Endodermal cell (in vitro differentiated cells): ENCODE measurements at regions not wholly inside any gene's neighbourhood (a gene's known extent, or its start where the extent isn't known, plus 50 kb on each side); places are given as distances from the start of the nearest gene placed in this dataset.

Experiments
- DNase-seq: peaks from one replicate; pipeline ENCODE4 v3.0.0-alpha.2; 2017
- H3K27ac ChIP-seq: 2 replicates; pipeline ENCODE4 v1.5.1; 2013; ENCODE audit warnings: mild to moderate bottlenecking, low read depth, low read length, moderate library complexity
- H3K27me3 ChIP-seq: 2 replicates; pipeline ENCODE4 v1.6.1; 2013; ENCODE audit warnings: mild to moderate bottlenecking, low read length, moderate library complexity; ENCODE audit not compliant: insufficient read depth, control insufficient read depth, poor library complexity, severe bottlenecking
- H3K36me3 ChIP-seq: 2 replicates; pipeline ENCODE4 v1.7.0; 2013; ENCODE audit warnings: mild to moderate bottlenecking, low read length, moderate library complexity; ENCODE audit not compliant: control insufficient read depth, insufficient read depth
- H3K4me1 ChIP-seq: one replicate; pipeline ENCODE4 v1.7.0; 2013; ENCODE audit warnings: low read length; ENCODE audit not compliant: control insufficient read depth, insufficient read depth
- H3K4me3 ChIP-seq: 2 replicates; pipeline ENCODE4 v1.5.1; 2013; ENCODE audit warnings: mild to moderate bottlenecking, low read length, moderate library complexity
- H3K9ac ChIP-seq: 2 replicates; pipeline ENCODE4 v1.6.1; 2013; ENCODE audit warnings: mild to moderate bottlenecking, low read length, moderate library complexity; ENCODE audit not compliant: poor library complexity, severe bottlenecking; ENCODE audit errors: extremely low read depth
- H3K9me3 ChIP-seq: 2 replicates; pipeline ENCODE4 v1.6.1; 2013; ENCODE audit warnings: mild to moderate bottlenecking, low read length, moderate library complexity; ENCODE audit not compliant: control insufficient read depth
- H3K27ac Mint-ChIP-seq: 2 replicates; pipeline ENCODE4 v1.8.0; 2020; ENCODE audit warnings: mixed read lengths
- H3K27me3 Mint-ChIP-seq: 2 replicates; pipeline ENCODE4 v1.8.0; 2021; ENCODE audit warnings: mild to moderate bottlenecking, mixed read lengths; ENCODE audit not compliant: insufficient read depth
- H3K36me3 Mint-ChIP-seq: 2 replicates; pipeline ENCODE4 v1.8.0; 2020; ENCODE audit warnings: low read depth, mixed read lengths
- H3K4me1 Mint-ChIP-seq: 2 replicates; pipeline ENCODE4 v1.8.0; 2020; ENCODE audit warnings: mixed read lengths
- H3K4me3 Mint-ChIP-seq: 2 replicates; pipeline ENCODE4 v1.8.0; 2020; ENCODE audit warnings: mild to moderate bottlenecking, moderate library complexity, mixed read lengths
- H3K9me3 Mint-ChIP-seq: 2 replicates; pipeline ENCODE4 v1.8.0; 2020; ENCODE audit warnings: mild to moderate bottlenecking, mixed read lengths
- WGBS, 2 experiments: methylation state at CpG; one replicate each; pipeline versions ENCODE4 v1.1.5 to v1.1.7; 2013; ENCODE audit warnings: missing lambda C conversion rate in 2 of 2, mixed read lengths in 1 of 2; ENCODE audit not compliant: insufficient coverage in 1 of 2, insufficient read length in 1 of 2; 5-methylcytosine and 5-hydroxymethylcytosine counted together
- TF ChIP-seq, protein P1 (sequence below): fragments of 200-600 bp; sonication (generic); conservative IDR thresholded peaks from 2 replicates; pipeline ENCODE4 v1.5.0; 2021; ENCODE audit warnings: antibody characterized with exemption, mild to moderate bottlenecking

DNA sequence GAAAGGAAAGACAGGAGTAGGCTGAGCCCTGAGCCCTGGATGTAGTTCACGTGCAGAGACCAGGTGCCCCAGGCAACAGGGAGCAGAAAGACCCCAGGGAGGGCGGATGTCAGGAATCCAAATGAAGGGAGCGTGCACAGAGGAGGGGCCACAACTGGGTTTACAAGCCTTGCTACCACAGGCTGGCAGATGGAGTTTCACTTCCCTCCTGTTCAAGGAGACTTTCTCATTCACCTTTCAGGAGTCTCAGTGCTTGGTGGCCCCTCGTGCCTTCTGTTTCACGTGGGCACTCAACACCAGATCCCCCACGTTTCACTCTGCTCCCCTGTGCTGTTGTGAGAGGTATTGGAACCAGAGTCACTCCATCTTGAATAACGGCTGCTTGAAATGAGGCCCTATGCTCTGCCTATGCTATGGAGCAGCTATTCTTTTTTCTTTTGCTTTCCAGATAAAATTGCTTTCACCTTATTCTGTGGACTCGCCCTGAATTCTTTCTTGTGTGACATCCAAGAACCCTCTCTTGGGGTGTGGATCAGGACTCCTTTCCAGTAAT lies 601.4 kb upstream of the IGFBP3 start:
- H3K4me1 ChIP-seq: no peaks in the 10 kb centered on the region
- Mint-ChIP-seq H3K4me3 (no peak overlapping the region), H3K27me3 (peaks cover 4% of the 10 kb centered on the region), H3K4me1 (no peaks in the 10 kb centered on the region), H3K9me3 (peaks cover 8% of the 10 kb centered on the region), H3K27ac (no peak overlapping the region), H3K36me3 (no peaks in the 10 kb centered on the region)
- no peak for DNase-seq
- H3K27ac ChIP-seq: no peak overlapping the region
- H3K9me3 ChIP-seq: peaks cover 17% of the 10 kb centered on the region
- H3K27me3 ChIP-seq: no peaks in the 10 kb centered on the region
- TF ChIP-seq, protein P1, sequence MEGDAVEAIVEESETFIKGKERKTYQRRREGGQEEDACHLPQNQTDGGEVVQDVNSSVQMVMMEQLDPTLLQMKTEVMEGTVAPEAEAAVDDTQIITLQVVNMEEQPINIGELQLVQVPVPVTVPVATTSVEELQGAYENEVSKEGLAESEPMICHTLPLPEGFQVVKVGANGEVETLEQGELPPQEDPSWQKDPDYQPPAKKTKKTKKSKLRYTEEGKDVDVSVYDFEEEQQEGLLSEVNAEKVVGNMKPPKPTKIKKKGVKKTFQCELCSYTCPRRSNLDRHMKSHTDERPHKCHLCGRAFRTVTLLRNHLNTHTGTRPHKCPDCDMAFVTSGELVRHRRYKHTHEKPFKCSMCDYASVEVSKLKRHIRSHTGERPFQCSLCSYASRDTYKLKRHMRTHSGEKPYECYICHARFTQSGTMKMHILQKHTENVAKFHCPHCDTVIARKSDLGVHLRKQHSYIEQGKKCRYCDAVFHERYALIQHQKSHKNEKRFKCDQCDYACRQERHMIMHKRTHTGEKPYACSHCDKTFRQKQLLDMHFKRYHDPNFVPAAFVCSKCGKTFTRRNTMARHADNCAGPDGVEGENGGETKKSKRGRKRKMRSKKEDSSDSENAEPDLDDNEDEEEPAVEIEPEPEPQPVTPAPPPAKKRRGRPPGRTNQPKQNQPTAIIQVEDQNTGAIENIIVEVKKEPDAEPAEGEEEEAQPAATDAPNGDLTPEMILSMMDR: no peak
- no peak overlapping the region for H3K9ac ChIP-seq
- no peak overlapping the region for H3K4me3 ChIP-seq
- 94 to 95% methylated on average over 4 to 8 of the region's 8 CpGs for WGBS, 2 experiments
- H3K36me3 ChIP-seq: no peaks in the 10 kb centered on the region

DNA sequence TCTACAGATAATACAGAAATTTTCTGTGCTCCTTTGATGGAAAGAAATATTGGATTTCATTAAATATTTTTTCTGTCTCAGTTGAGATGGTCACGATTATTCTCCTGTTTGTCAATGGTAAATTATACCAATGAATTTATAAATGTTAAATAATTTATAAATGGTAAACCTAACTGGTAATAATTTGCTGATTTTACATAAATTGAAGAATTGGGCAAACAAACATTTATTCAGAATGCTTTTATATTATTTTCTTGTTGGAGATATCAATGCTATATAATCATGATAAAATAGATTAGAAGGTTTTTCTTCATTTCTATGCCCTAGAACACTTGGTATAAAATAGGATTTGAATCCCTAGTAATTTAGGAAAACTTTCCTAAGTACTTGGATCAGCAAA lies 597.6 kb upstream of the IGFBP3 start:
- Mint-ChIP-seq H3K4me1 (peaks cover 1% of the 10 kb centered on the region), H3K36me3 (no peaks in the 10 kb centered on the region), H3K4me3 (no peak overlapping the region), H3K27me3 (peaks cover 19% of the 10 kb centered on the region), H3K27ac (no peak overlapping the region), H3K9me3 (no peaks in the 10 kb centered on the region)
- peaks cover 33% of the 10 kb centered on the region for H3K27me3 ChIP-seq
- H3K36me3 ChIP-seq: no peaks in the 10 kb centered on the region
- WGBS, 2 experiments: no CpG with 5 or more reads among the region's 1 CpG
- no peak overlapping the region for H3K9ac ChIP-seq
- DNase-seq: no peak
- no peak overlapping the region for H3K4me3 ChIP-seq
- no peaks in the 10 kb centered on the region for H3K9me3 ChIP-seq
- H3K4me1 ChIP-seq: no peaks in the 10 kb centered on the region
- TF ChIP-seq, protein P1: no peak
- H3K27ac ChIP-seq: no peak overlapping the region

- Histone ChIP-seq H3K36me3 (no peaks in the 10 kb centered on the region), H3K4me1 (peaks cover 10% of the 10 kb centered on the region), H3K9me3 (no peaks in the 10 kb centered on the region), H3K27ac (no peak overlapping the region), H3K4me3 (no peak overlapping the region), H3K9ac (no peak overlapping the region), H3K27me3 (peaks cover 46% of the 10 kb centered on the region)
- no peak for DNase-seq
- Mint-ChIP-seq H3K4me1 (peaks cover 14% of the 10 kb centered on the region), H3K9me3 (no peaks in the 10 kb centered on the region), H3K4me3 (no peak overlapping the region), H3K27me3 (peaks cover 15% of the 10 kb centered on the region), H3K36me3 (no peaks in the 10 kb centered on the region), H3K27ac (no peak overlapping the region)
- 94% methylated on average over 1 of the region's 1 CpG; no CpG with 5 or more reads in 1 of the 2 experiments for WGBS, 2 experiments
- TF ChIP-seq, protein P1: no peak
Measured at GRCh38 chr7:46515844-46516590, 594.9 kb upstream of the IGFBP3 start.
